ENCODE measurements at regions not wholly inside any gene's neighbourhood (a gene's known extent, or its start where the extent isn't known, plus 50 kb on each side); places are given as distances from the start of the nearest gene placed in this dataset.

DNA sequence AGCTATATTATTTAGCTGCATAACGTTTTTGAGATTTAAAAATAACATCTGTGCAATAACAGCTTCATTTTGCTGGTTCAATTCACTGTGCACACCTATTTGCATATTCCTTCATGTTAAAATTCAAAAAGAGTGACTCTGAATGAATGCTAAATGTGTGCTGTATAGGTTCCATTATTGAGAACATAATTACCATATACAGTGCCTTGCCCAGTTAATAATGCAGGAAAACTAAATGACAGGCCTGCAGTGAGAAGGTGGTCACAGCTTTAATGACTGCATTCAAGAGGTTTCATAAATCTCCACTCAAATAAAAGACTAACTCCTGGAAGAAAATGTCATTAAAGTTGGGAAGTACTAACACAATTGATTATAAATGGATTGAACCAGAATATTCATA is 1183.2 kb upstream of the ADGRL3 start:
- DNase-seq (ENCODE audit: extremely low spot score, unreplicated experiment), result no peak
- no peak overlapping the region for H3K27ac Mint-ChIP-seq (ENCODE audit: unreplicated experiment)
- no peaks in the 10 kb centered on the region for H3K4me1 Mint-ChIP-seq (ENCODE audit: unreplicated experiment)
- TF ChIP-seq, protein P1, sequence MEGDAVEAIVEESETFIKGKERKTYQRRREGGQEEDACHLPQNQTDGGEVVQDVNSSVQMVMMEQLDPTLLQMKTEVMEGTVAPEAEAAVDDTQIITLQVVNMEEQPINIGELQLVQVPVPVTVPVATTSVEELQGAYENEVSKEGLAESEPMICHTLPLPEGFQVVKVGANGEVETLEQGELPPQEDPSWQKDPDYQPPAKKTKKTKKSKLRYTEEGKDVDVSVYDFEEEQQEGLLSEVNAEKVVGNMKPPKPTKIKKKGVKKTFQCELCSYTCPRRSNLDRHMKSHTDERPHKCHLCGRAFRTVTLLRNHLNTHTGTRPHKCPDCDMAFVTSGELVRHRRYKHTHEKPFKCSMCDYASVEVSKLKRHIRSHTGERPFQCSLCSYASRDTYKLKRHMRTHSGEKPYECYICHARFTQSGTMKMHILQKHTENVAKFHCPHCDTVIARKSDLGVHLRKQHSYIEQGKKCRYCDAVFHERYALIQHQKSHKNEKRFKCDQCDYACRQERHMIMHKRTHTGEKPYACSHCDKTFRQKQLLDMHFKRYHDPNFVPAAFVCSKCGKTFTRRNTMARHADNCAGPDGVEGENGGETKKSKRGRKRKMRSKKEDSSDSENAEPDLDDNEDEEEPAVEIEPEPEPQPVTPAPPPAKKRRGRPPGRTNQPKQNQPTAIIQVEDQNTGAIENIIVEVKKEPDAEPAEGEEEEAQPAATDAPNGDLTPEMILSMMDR (IDR thresholded peaks at IDR 0.05), result no peak
- H3K27me3 Mint-ChIP-seq (ENCODE audit: unreplicated experiment), result peaks cover 5% of the 10 kb centered on the region
- no peak overlapping the region for H3K4me3 Mint-ChIP-seq (ENCODE audit: unreplicated experiment)
- no peaks in the 10 kb centered on the region for H3K36me3 Mint-ChIP-seq (ENCODE audit: unreplicated experiment)
- H3K9me3 Mint-ChIP-seq (ENCODE audit: unreplicated experiment), result no peaks in the 10 kb centered on the region

DNA sequence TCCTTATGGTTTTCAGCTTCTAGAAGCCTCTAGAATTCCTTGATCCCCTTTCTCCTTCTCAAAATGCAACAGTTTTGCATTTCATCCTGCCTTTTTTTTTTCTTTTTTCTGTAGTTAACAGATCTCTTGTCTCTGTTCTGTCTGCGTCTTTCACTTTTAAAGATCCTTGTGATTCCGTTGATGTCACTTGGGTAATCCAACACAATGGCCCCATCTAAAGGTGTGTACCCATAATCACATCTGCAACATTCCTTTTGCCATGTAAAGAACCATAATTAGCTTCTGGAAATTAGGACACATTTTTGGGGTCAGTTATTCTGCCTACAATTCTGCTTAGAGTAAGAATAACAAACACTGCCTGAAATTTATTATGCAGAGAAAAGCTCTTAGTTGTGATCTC is 1180.9 kb upstream of the ADGRL3 start:
- DNase-seq (ENCODE audit: extremely low spot score, unreplicated experiment), result no peak
- Mint-ChIP-seq H3K4me3 (ENCODE audit: unreplicated experiment) (no peak overlapping the region), H3K27me3 (ENCODE audit: unreplicated experiment) (peaks cover 5% of the 10 kb centered on the region), H3K4me1 (ENCODE audit: unreplicated experiment) (no peaks in the 10 kb centered on the region), H3K36me3 (ENCODE audit: unreplicated experiment) (no peaks in the 10 kb centered on the region), H3K27ac (ENCODE audit: unreplicated experiment) (no peak overlapping the region), H3K9me3 (ENCODE audit: unreplicated experiment) (no peaks in the 10 kb centered on the region)
- TF ChIP-seq, protein P1 (IDR thresholded peaks at IDR 0.05), result no peak

DNA sequence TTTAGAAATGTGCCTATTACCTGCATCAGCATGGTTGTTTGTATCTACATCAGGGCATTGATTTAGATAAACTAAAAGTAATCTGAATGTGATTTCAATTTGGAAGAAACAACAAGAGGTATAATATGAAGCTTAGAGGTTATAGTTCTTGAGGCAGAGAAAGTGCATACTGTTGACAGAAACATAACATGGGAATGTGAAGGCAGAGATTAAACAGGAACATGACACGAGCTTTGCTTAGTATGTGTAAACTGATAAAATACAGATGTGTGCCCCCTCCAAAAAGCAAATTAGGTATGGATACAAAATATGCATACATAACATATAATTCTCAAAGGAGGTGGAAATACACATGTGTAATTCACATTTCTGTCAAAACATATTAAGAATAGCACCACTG is 1180.2 kb upstream of the ADGRL3 start:
- Mint-ChIP-seq H3K27me3 (ENCODE audit: unreplicated experiment) (peaks cover 5% of the 10 kb centered on the region), H3K36me3 (ENCODE audit: unreplicated experiment) (no peaks in the 10 kb centered on the region), H3K9me3 (ENCODE audit: unreplicated experiment) (no peaks in the 10 kb centered on the region), H3K4me3 (ENCODE audit: unreplicated experiment) (no peak overlapping the region), H3K27ac (ENCODE audit: unreplicated experiment) (no peak overlapping the region), H3K4me1 (ENCODE audit: unreplicated experiment) (no peaks in the 10 kb centered on the region)
- TF ChIP-seq, protein P1 (IDR thresholded peaks at IDR 0.05), result no peak
- no peak for DNase-seq (ENCODE audit: extremely low spot score, unreplicated experiment)

DNA sequence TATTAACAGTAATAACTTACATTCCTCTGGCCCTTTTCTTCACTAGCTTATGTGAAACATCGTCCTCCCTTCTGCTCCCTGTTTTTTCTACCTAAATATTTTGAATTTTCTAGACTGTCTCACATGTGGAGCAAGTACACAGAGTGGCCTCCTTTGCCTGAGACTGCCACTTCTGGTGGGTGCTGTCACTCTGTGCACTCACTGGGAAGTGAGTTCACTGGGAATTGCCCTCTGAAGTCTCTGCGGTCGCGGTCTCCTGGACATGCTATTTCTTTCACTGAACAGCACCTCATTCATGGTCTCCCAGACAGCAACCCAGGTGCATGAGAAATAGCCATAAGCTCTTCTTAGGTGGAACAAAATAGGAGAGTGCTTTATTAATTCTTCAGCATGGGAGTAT is 1179.7 kb upstream of the ADGRL3 start:
- Mint-ChIP-seq H3K4me3 (ENCODE audit: unreplicated experiment) (no peak overlapping the region), H3K27me3 (ENCODE audit: unreplicated experiment) (peaks cover 3% of the 10 kb centered on the region), H3K9me3 (ENCODE audit: unreplicated experiment) (no peaks in the 10 kb centered on the region), H3K4me1 (ENCODE audit: unreplicated experiment) (no peaks in the 10 kb centered on the region), H3K27ac (ENCODE audit: unreplicated experiment) (no peak overlapping the region), H3K36me3 (ENCODE audit: unreplicated experiment) (no peaks in the 10 kb centered on the region)
- DNase-seq (ENCODE audit: extremely low spot score, unreplicated experiment), result no peak
- TF ChIP-seq, protein P1 (IDR thresholded peaks at IDR 0.05), result no peak

DNA sequence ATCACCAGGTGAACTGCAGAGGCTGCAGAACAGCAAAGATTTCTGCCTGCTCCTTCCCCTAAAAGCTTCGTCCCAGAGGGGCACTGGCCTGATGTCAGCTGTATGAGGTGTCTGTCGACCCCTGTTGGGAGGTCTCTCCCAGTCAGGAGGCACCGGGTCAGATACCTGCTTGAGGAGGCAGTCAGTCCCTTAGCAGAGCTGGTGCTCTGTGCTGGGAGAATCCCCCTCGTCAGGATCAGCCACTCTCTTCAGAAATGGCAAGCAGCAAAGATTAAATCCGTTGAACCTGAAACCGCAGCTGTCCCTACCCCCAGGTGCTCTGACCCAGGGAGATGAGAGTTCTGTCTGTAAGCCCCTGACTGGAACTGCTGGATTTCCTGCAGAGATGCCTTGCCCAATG is 1166.3 kb upstream of the ADGRL3 start:
- no peak overlapping the region for H3K4me3 Mint-ChIP-seq (ENCODE audit: unreplicated experiment)
- no peaks in the 10 kb centered on the region for H3K9me3 Mint-ChIP-seq (ENCODE audit: unreplicated experiment)
- H3K4me1 Mint-ChIP-seq (ENCODE audit: unreplicated experiment), result no peaks in the 10 kb centered on the region
- TF ChIP-seq, protein P1 (IDR thresholded peaks at IDR 0.05), result no peak
- no peaks in the 10 kb centered on the region for H3K36me3 Mint-ChIP-seq (ENCODE audit: unreplicated experiment)
- H3K27me3 Mint-ChIP-seq (ENCODE audit: unreplicated experiment), result peaks cover 11% of the 10 kb centered on the region
- H3K27ac Mint-ChIP-seq (ENCODE audit: unreplicated experiment), result no peak overlapping the region
- no peak for DNase-seq (ENCODE audit: extremely low spot score, unreplicated experiment)
